ENCODE measurements at regions not wholly inside any gene's neighbourhood (a gene's known extent, or its start where the extent isn't known, plus 50 kb on each side); places are given as distances from the start of the nearest gene placed in this dataset.

DNA sequence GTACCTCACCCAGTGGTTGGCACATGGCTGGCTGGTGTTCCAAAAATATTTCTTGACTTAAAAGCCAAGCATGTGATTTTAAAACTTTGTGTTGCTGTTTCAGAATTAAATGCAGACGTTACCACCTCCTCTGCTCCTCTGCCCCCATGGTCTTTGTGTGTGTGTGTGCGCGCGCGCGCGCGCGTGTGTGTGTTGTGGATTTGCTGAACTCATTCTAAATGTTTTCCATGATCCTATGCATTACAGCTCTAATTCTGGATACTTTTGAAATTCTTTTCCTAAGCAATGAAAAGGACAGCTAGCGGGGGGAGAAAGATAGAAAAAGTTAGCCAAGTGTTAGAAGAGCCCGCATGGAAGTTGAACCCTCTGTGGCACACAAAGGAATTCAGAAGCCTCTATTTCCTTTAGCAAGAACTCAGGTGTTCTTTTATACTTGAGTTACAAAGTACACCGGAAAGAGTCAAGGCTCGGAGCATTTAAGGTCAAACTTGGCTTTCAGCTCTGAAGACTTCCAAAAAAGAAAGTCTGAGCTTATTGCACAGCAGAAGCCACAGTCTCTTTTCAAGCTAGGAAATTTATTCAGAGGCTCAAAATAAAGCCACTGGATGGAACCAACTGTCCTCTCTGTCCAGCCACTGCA, 350.5 kb upstream of the TBL1XR1 start:
- Histone ChIP-seq H3K4me1 (replicated peaks; ENCODE audit: insufficient read depth) (no peaks in the 10 kb centered on the region), H3F3A (ENCODE audit: insufficient read depth, low read depth) (0 out of 2 replicates have a peak, but pooled peaks cover 3% of the 10 kb centered on the region), H3K4me3 (no peak overlapping the region), H3K36me3 (ENCODE audit: low read depth) (no peaks in the 10 kb centered on the region), H3K9me2 (ENCODE audit: insufficient read depth) (no peaks in the 10 kb centered on the region), H3K4me2 (no peak overlapping the region), H4K20me1 (ENCODE audit: insufficient read depth) (no peaks in the 10 kb centered on the region), H2AFZ (no peak overlapping the region), H3K79me2 (ENCODE audit: low read depth) (no peaks in the 10 kb centered on the region), H3K27ac (no peak overlapping the region), H3K9me3 (ENCODE audit: insufficient read depth, low read depth) (no peaks in the 10 kb centered on the region; the same call in 1 of the 2 replicates), H3K27me3 (ENCODE audit: insufficient read depth, low read depth) (no peaks in the 10 kb centered on the region)
- no peak for TF ChIP-seq EZH2 (IDR thresholded peaks at IDR 0.05; ENCODE audit: low read depth)
- TF ChIP-seq, protein P1, sequence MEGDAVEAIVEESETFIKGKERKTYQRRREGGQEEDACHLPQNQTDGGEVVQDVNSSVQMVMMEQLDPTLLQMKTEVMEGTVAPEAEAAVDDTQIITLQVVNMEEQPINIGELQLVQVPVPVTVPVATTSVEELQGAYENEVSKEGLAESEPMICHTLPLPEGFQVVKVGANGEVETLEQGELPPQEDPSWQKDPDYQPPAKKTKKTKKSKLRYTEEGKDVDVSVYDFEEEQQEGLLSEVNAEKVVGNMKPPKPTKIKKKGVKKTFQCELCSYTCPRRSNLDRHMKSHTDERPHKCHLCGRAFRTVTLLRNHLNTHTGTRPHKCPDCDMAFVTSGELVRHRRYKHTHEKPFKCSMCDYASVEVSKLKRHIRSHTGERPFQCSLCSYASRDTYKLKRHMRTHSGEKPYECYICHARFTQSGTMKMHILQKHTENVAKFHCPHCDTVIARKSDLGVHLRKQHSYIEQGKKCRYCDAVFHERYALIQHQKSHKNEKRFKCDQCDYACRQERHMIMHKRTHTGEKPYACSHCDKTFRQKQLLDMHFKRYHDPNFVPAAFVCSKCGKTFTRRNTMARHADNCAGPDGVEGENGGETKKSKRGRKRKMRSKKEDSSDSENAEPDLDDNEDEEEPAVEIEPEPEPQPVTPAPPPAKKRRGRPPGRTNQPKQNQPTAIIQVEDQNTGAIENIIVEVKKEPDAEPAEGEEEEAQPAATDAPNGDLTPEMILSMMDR (conservative IDR thresholded peaks at IDR 0.05): no peak
- CTCF ChIA-PET: interaction anchor here (0.6 kb wide), 1 partner anchor 11 kb away, joined by 3 read pairs; no protein-coding TSS in a partner anchor
- POLR2A ChIA-PET (ENCODE audit: unreplicated experiment): no interaction called here
- intact Hi-C loops (cut with micrococcal nuclease; ENCODE audit: unreplicated experiment): no loop called here
- no TSS peak for BruUV-seq (replicated peaks)
- no peak for DNase-seq

DNA sequence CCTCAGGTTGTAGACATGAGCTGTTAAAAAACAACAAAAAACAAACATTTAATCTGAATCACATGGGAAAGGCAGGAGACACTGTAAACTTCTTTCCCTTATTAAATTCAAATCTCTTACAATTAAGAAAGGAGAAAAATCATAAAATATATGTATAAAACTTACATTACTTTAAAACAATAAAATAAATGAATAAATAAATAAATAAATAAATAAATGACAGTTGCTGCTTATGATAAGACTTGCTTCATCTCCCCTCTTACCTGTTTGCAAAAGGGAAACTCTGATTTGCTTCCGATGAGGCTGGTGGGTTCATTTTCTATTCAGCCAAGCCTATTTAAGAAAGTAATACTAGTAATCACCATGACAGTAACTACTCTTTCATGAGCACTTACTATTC, 353.4 kb upstream of the TBL1XR1 start:
- no peak overlapping the region for H3K4me2 ChIP-seq
- H3K27ac ChIP-seq: no peak overlapping the region
- no peaks in the 10 kb centered on the region for H3K27me3 ChIP-seq (ENCODE audit: insufficient read depth, low read depth)
- H3K4me3 ChIP-seq: no peak overlapping the region
- no peaks in the 10 kb centered on the region for H3K36me3 ChIP-seq (ENCODE audit: low read depth)
- POLR2A ChIA-PET (ENCODE audit: unreplicated experiment): no interaction called here
- H3K9me2 ChIP-seq (ENCODE audit: insufficient read depth): no peaks in the 10 kb centered on the region
- CTCF ChIA-PET: no interaction called here
- H3F3A ChIP-seq (ENCODE audit: insufficient read depth, low read depth): 0 out of 2 replicates have a peak, but pooled peaks cover 3% of the 10 kb centered on the region
- no TSS peak for BruUV-seq (replicated peaks)
- TF ChIP-seq EZH2 (IDR thresholded peaks at IDR 0.05; ENCODE audit: low read depth): no peak
- TF ChIP-seq, protein P1 (conservative IDR thresholded peaks at IDR 0.05): no peak
- H2AFZ ChIP-seq: no peak overlapping the region
- H3K79me2 ChIP-seq (ENCODE audit: low read depth): no peaks in the 10 kb centered on the region
- H3K9me3 ChIP-seq (ENCODE audit: insufficient read depth, low read depth): no peaks in the 10 kb centered on the region
- DNase-seq: no peak
- no peaks in the 10 kb centered on the region for H4K20me1 ChIP-seq (ENCODE audit: insufficient read depth)
- intact Hi-C loops (cut with micrococcal nuclease; ENCODE audit: unreplicated experiment): no loop called here
- peaks cover 8% of the 10 kb centered on the region; the same call in 1 of the 2 replicates for H3K4me1 ChIP-seq (replicated peaks; ENCODE audit: insufficient read depth)

DNA sequence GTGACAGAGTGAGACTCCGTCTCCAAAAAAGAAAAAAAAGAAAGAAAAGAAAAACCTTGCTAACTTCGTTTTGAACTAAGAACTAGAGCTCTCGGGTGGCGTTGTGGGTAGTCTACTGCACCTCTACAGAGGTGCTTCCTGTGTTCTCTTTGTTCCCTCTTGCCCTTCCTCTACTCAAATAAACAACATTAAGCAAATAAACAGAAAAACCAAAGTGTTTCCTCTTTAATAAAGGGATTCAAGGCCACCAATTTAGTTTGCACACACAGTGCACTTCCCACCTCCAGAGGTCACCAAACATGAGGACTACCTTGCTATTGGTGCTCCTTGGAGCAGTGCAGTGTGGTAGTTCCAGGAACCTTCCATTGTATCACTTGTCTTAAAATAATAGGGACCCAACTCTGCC, 354.2 kb upstream of the TBL1XR1 start:
- Histone ChIP-seq H3F3A (ENCODE audit: insufficient read depth, low read depth) (0 out of 2 replicates have a peak, but pooled peaks cover 3% of the 10 kb centered on the region), H4K20me1 (ENCODE audit: insufficient read depth) (no peaks in the 10 kb centered on the region), H2AFZ (no peak overlapping the region), H3K4me2 (no peak overlapping the region), H3K4me3 (no peak overlapping the region), H3K79me2 (ENCODE audit: low read depth) (no peaks in the 10 kb centered on the region), H3K27me3 (ENCODE audit: insufficient read depth, low read depth) (no peaks in the 10 kb centered on the region), H3K27ac (no peak overlapping the region), H3K36me3 (ENCODE audit: low read depth) (no peaks in the 10 kb centered on the region), H3K9me2 (ENCODE audit: insufficient read depth) (no peaks in the 10 kb centered on the region), H3K4me1 (replicated peaks; ENCODE audit: insufficient read depth) (peaks cover 8% of the 10 kb centered on the region; the same call in 1 of the 2 replicates), H3K9me3 (ENCODE audit: insufficient read depth, low read depth) (no peaks in the 10 kb centered on the region)
- no peak for DNase-seq
- POLR2A ChIA-PET (ENCODE audit: unreplicated experiment): no interaction called here
- no TSS peak for BruUV-seq (replicated peaks)
- CTCF ChIA-PET: no interaction called here
- no peak for TF ChIP-seq EZH2 (IDR thresholded peaks at IDR 0.05; ENCODE audit: low read depth)
- TF ChIP-seq, protein P1 (conservative IDR thresholded peaks at IDR 0.05): no peak
- intact Hi-C loops (cut with micrococcal nuclease; ENCODE audit: unreplicated experiment): no loop called here

All from PC-9 (cell line).